ENCODE measurements at regions not wholly inside any gene's neighbourhood (a gene's known extent, or its start where the extent isn't known, plus 50 kb on each side); places are given as distances from the start of the nearest gene placed in this dataset.
"Not testable (repeated sequence)": the region's sequence is repeated elsewhere in the genome, so short reads cannot be mapped to it uniquely, and the experiment has no call there.

GRCh38 chr13:19052180-19052579, 129.4 kb downstream of the TUBA3C start:
- DNase-seq = no peak
- intact Hi-C loops (cut with DNase I) = no loop called here
- Histone ChIP-seq H3K4me1 (ENCODE audit: control insufficient read depth in 2 of 3, insufficient read depth in 2 of 3, low read depth in 1 of 3, low read length in 3 of 3) (no peaks in the 10 kb centered on the region), H3K27ac (ENCODE audit: low read depth in 2 of 2, low read length in 2 of 2) (no peak overlapping the region), H3K36me3 (ENCODE audit: control insufficient read depth in 2 of 3, insufficient read depth in 3 of 3, low read length in 3 of 3) (no peaks in the 10 kb centered on the region), H3K27me3 (ENCODE audit: control insufficient read depth, insufficient read depth, low read length) (no peaks in the 10 kb centered on the region), H3K4me3 (ENCODE audit: low read length in 3 of 3) (no peak overlapping the region), H3K9ac (ENCODE audit: low read length in 3 of 3) (no peak overlapping the region), H3K9me3 (ENCODE audit: control insufficient read depth in 2 of 3, insufficient read depth in 1 of 3, low read length in 3 of 3) (peaks cover 0 to 2% (median 0%) of the 10 kb centered on the region in 3 donors)
- no peak for FAIRE-seq
- no peak for TF ChIP-seq CTCF (IDR thresholded peaks at IDR 0.05; ENCODE audit: borderline replicate concordance, extremely low read depth, insufficient read depth)

- Histone ChIP-seq H3K4me3 (ENCODE audit: low read length in 3 of 3) (no peak overlapping the region), H3K9me3 (ENCODE audit: control insufficient read depth in 2 of 3, insufficient read depth in 1 of 3, low read length in 3 of 3) (peaks cover 0 to 2% (median 0%) of the 10 kb centered on the region in 3 donors), H3K4me1 (ENCODE audit: control insufficient read depth in 2 of 3, insufficient read depth in 2 of 3, low read depth in 1 of 3, low read length in 3 of 3) (no peaks in the 10 kb centered on the region), H3K27ac (ENCODE audit: low read depth in 2 of 2, low read length in 2 of 2) (no peak overlapping the region), H3K27me3 (ENCODE audit: control insufficient read depth, insufficient read depth, low read length) (no peaks in the 10 kb centered on the region), H3K36me3 (ENCODE audit: control insufficient read depth in 2 of 3, insufficient read depth in 3 of 3, low read length in 3 of 3) (no peaks in the 10 kb centered on the region), H3K9ac (ENCODE audit: low read length in 3 of 3) (no peak overlapping the region)
- TF ChIP-seq CTCF (IDR thresholded peaks at IDR 0.05; ENCODE audit: borderline replicate concordance, extremely low read depth, insufficient read depth) = no peak
- FAIRE-seq = no peak
- intact Hi-C loops (cut with DNase I) = no loop called here
- DNase-seq = no peak
Measured at GRCh38 chr13:19050901-19051300, 130.7 kb downstream of the TUBA3C start.

- H3K36me3 ChIP-seq (ENCODE audit: control insufficient read depth in 2 of 3, insufficient read depth in 3 of 3, low read length in 3 of 3); FAIRE-seq; intact Hi-C loops (cut with DNase I); H3K4me1 ChIP-seq (ENCODE audit: control insufficient read depth in 2 of 3, insufficient read depth in 2 of 3, low read depth in 1 of 3, low read length in 3 of 3); H3K4me3 ChIP-seq (ENCODE audit: low read length in 3 of 3); H3K9me3 ChIP-seq (ENCODE audit: control insufficient read depth in 2 of 3, insufficient read depth in 1 of 3, low read length in 3 of 3); H3K9ac ChIP-seq (ENCODE audit: low read length in 3 of 3); DNase-seq; H3K27me3 ChIP-seq (ENCODE audit: control insufficient read depth, insufficient read depth, low read length); H3K27ac ChIP-seq (ENCODE audit: low read depth in 2 of 2, low read length in 2 of 2): not testable (repeated sequence)
Measured at GRCh38 chr13:19049624-19050023, 132.0 kb downstream of the TUBA3C start.

- no peaks in the 10 kb centered on the region for H3K36me3 ChIP-seq (ENCODE audit: control insufficient read depth in 2 of 3, insufficient read depth in 3 of 3, low read length in 3 of 3)
- no peaks in the 10 kb centered on the region for H3K27me3 ChIP-seq (ENCODE audit: control insufficient read depth, insufficient read depth, low read length)
- DNase-seq (no peak), FAIRE-seq (no peak)
- no peak for TF ChIP-seq CTCF (IDR thresholded peaks at IDR 0.05; ENCODE audit: borderline replicate concordance, extremely low read depth, insufficient read depth)
- intact Hi-C loops (cut with DNase I) = no loop called here
- no peak overlapping the region for H3K27ac ChIP-seq (ENCODE audit: low read depth in 2 of 2, low read length in 2 of 2)
- H3K9ac ChIP-seq (ENCODE audit: low read length in 3 of 3) = no peak overlapping the region
- H3K9me3 ChIP-seq (ENCODE audit: control insufficient read depth in 2 of 3, insufficient read depth in 1 of 3, low read length in 3 of 3) = peaks cover 0 to 2% (median 0%) of the 10 kb centered on the region in 3 donors
- H3K4me1 ChIP-seq (ENCODE audit: control insufficient read depth in 2 of 3, insufficient read depth in 2 of 3, low read depth in 1 of 3, low read length in 3 of 3) = no peaks in the 10 kb centered on the region
- no peak overlapping the region for H3K4me3 ChIP-seq (ENCODE audit: low read length in 3 of 3)
Measured at GRCh38 chr13:19048381-19048780, 133.2 kb downstream of the TUBA3C start.
